Skin of body (tissue), 1 donor: ENCODE measurements at regions not wholly inside any gene's neighbourhood (a gene's known extent, or its start where the extent isn't known, plus 50 kb on each side); places are given as distances from the start of the nearest gene placed in this dataset.

Source experiments
- DNase-seq: peaks from one replicate; lab custom pipeline; 2025; lab: John Stamatoyannopoulos, UW

- no peak for DNase-seq
Measured at GRCh38 chr13:106906426-106906996, 338.6 kb upstream of the ARGLU1 start.

GRCh38 chr13:106905380-106906162 lies 337.6 kb upstream of the ARGLU1 start:
- DNase-seq, result no peak

- no peak for DNase-seq
Measured at GRCh38 chr13:106899442-106899841, 331.5 kb upstream of the ARGLU1 start.

- no peak for DNase-seq
Measured at GRCh38 chr13:106898231-106898630, 330.3 kb upstream of the ARGLU1 start.

DNA sequence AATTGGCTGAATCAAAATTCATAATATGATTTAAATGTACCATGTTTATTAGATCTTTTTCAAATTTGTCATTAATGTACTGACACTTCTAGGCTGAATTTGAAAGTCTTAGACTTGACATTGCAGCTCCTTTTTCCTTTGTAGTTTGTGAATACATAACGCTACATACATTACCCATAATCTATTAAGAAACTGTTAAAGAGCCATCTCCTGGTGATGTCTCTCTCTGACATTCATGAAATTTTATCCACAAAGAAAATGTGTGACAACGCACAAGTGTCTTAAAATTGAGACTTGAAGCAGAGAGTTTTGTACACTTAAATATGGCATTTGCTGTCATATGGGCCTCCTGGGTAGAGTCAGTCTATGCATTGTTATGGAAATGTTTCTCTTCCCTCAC lies 320.2 kb upstream of the ARGLU1 start:
- no peak for DNase-seq

DNA sequence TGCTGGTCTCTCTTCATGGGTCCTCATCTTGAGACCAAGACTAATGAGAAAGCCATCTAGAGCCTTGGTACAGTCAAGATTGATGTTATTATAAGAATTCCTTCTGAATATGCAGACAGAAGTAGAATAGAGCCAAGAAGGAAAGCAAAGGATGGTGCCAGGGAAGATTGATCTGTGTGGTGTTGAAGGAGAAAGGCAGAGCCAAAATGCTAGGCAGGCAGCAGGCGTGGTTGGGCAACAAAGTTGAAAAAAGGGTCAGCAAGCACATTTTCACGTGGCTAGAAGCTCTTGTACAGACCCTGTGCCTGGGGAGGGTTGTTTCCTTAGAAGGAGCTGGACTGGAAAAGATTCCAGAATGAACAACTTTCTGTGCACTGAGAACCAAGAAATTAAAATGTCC lies 319.7 kb upstream of the ARGLU1 start:
- no peak for DNase-seq

DNA sequence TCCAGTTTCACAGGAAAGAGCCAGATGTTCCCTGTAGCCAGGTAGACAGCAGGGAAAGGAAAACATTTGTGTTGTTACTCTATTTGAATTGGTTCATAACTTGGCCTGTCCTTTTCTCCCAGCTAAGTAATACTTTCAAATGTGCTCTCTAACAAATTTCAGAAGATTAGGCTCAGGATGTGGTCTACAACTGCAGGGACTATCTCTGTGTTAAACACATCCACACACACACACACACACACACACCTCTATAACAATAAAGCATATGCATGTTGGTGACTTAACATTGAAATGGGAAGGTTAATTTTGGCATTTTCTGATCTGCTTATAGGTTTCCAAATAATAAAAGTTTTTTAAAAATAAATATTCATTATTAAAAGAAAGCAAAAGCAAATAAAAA lies 316.0 kb upstream of the ARGLU1 start:
- no peak for DNase-seq

DNA sequence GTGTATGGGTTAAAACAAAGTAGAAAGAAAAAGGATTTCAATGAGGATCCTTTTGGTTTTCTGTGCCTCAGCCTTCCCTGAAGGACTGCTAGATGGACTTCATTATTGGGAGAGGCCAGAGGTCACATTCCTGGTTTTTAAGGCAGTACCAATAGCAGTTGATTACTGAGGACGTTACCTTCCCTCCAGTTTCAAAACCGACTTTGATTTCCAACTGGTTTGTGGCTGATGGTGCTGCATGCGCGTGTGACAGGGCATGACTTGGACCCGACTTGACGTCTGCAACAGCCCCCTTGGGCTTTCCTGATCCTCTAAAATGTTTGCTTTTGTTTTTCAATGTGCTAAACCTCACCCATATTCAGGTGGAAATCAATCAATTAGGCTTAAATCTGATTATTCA lies 314.3 kb upstream of the ARGLU1 start:
- no peak for DNase-seq

- DNase-seq, result no peak
Measured at GRCh38 chr13:106879806-106880205, 311.9 kb upstream of the ARGLU1 start.

- no peak for DNase-seq
Measured at GRCh38 chr13:106874323-106874722, 306.4 kb upstream of the ARGLU1 start.

DNA sequence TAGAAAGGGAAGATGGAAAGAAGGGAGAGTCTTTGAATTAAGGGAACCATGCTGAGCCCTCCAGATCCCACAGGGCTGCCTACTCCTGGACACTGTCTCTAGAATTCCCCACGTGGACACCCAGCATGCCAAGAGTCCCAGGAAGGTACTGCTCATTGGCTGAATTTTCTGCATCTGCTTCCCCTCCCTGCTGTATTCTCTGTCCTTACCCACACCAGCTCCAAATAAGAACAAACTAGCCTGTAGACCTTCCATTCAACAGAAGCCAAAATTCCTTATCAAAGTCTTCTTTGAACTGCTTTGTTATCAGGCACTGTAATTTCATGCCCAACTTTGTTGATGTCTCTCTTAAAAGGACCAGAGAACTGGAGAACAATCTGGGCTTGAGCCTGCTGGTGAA lies 305.9 kb upstream of the ARGLU1 start:
- DNase-seq, result no peak

DNA sequence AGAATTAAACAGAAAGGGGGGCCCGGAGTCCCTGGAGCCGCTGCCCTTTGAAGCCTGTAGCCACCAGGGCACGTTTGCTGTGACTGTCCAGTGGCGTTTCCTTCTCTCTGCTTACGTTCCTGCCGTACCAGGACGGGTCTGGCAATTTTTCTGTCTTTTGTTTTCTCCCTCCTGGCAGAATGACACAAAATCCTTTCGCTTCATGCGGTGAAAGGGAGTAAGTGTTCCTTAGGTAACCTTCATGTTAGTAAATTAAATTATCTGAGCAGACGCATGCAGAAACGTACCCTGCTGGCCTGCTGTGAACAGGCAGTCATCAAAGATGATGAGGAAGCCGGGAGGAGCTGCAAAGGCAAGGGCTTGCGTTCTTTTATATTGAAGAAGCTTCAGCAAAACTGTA lies 299.3 kb upstream of the ARGLU1 start:
- DNase-seq, result no peak

GRCh38 chr13:106865716-106866440 lies 297.9 kb upstream of the ARGLU1 start:
- DNase-seq, result no peak

DNA sequence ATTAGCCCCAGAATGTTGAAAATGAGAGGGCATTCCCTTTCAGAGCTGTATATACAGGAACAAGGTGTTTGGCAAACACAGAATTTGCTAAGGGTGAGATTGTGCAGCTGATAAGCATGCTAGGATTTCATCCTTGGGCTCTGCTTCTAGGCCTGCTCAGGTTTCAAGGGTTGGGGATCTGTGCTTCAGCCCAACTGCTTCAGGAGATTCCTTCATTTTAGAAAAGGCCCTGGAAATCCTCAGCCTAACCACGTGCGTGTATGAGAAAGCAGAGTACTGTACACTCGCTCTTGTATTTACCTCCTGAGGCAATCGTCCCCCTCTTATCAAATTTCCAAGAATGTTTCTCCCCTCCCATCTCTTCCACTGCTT lies 291.6 kb upstream of the ARGLU1 start:
- no peak for DNase-seq

- DNase-seq, result no peak
Measured at GRCh38 chr13:106858903-106859532, 291.1 kb upstream of the ARGLU1 start.

- no peak for DNase-seq
Measured at GRCh38 chr13:106852436-106852835, 284.5 kb upstream of the ARGLU1 start.

GRCh38 chr13:106850973-106851650 lies 283.2 kb upstream of the ARGLU1 start:
- DNase-seq, result no peak

DNA sequence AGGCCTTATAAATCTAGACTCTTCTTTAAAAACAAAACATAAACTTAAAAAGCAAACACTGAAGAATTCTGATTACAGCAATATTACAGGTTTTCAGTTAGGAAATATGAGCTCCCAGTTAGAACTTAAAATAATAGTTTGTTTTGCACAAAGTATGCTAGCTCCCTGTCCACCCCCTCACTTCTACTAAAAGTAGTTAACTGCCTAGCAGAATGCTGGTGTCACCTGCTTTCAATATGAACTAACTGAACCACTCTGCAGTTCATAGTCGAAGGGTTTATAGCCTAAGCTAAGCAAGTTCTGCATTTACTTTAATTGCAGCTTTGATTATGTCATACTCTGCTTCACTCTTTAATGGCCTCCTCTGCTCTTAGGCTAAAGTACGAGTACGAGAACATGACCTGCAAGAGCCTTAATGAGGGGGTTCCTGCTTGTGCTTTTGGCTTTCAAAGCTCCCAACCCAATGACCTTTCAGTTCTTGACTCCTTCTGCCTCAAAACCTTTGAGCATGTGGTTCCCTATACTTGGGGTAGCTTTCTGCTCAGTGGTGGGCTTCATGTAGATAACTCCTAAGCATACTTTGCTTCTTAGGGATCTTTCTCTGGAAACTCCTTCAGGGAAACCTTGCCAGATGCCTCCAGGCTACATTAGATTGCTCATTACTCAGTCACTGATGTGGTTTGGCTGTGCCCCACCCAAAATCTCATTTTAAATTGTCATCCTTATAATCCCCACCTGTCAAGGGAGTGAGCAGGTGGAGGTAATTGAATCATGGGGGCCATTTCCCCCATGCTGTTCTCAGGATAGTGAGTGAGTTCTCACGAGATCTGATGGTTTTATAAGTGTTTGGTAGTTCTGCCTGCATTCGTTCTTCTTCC lies 278.9 kb upstream of the ARGLU1 start:
- peak; percentile 1 for DNase-seq

DNA sequence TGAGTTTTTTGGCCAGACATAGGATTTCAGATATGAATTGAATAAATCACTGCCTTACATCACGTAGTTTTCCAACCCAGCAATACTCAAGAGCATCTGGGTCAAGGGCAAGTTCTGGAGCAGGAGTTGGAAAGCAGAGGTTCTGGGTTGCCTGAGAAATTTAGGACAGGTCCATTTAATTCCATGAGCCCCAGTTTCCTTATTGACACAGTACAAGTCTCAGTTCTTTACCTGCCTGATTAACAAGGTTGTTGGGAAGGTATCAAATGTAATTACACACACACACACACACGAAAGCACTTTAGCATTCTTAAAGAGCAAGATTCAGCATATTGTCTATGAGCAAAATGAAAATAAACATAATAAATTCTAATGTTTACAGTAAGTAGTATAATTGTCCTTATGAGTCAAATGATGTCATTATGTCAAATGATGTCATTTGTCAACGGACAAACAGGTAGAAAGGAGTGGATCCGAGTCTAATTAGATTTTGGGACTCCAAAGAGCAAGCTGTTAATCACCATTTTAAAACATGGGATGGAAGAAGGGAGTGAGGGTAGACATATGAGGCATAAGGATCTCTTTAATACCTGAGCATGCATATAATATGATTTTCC lies 268.4 kb upstream of the ARGLU1 start:
- DNase-seq, result no peak

GRCh38 chr13:106835477-106835876 lies 267.5 kb upstream of the ARGLU1 start:
- DNase-seq, result no peak
